CD4-positive, alpha-beta T cell treated with Interleukin-15 for 1 hour (primary cell): ENCODE measurements at regions not wholly inside any gene's neighbourhood (a gene's known extent, or its start where the extent isn't known, plus 50 kb on each side); places are given as distances from the start of the nearest gene placed in this dataset.
"Not testable (repeated sequence)": the region's sequence is repeated elsewhere in the genome, so short reads cannot be mapped to it uniquely, and the experiment has no call there.

Experiments
- DNase-seq: peaks from one replicate; pipeline ENCODE4 v3.0.0-alpha.2; 2020

GRCh38 chr1:60637651-60638050, 444.7 kb upstream of the NFIA start:
- DNase-seq = no peak

DNA sequence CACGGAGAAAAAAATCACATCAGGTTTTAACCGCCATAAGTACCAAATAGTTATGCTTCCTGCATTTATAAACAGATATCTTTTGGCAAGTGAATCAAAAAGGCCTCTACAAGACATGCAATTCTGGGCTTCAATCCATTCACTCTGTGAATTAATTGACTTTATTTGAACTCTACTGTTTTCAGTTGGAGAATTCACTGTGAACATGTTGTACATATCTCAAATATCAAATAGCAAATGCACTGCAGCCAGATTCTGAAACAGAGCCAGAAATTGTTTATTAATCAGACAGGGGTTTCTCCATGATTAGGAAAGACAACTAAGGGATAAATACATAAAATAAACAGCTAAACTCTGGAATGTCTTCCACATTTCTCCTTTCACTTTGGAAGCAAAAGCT, 445.4 kb upstream of the NFIA start:
- no peak for DNase-seq

DNA sequence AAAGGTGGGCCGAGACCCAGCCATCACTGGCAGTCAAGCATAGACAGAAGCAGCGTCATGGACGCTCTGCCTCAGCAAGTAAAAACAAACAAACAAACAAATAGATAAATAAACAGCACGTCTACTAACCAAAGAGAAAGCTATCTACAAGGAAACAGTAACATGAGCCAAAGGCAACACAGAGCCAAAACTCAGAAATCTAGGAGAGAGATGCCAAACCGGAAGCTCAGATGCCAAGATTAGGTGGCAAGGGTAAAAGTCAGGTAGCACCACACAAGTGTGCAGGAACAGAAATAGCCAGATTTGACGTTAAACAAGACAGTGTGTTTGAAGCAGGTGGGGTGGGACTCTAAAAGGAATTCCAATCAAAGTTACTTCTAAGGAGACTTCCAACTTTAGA, 448.3 kb upstream of the NFIA start:
- no peak for DNase-seq

DNA sequence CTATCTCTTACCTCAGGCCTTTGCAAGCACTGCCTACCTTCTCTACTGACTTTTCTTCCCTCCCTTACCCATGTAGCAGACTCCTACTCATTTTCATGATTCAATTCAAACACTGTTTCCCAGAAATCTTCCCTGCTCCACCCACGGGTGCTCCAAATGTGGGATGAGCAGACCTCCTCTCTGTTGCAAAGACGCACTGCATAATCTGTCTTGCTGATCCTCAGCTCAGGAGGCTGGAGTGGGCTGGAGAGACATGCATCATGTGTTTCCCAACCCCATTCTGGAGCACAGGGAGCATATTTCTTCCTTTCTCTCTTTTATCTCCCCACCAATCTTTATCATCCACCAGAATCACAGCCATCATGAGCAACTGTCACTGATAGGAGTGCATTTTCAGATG, 459.9 kb upstream of the NFIA start:
- no peak for DNase-seq

GRCh38 chr1:60621368-60621851, 461.0 kb upstream of the NFIA start:
- DNase-seq = no peak

GRCh38 chr1:60620087-60620486, 462.3 kb upstream of the NFIA start:
- DNase-seq = no peak

GRCh38 chr1:60619581-60619980, 462.8 kb upstream of the NFIA start:
- no peak for DNase-seq

GRCh38 chr1:60615666-60616065, 466.7 kb upstream of the NFIA start:
- DNase-seq = no peak

DNA sequence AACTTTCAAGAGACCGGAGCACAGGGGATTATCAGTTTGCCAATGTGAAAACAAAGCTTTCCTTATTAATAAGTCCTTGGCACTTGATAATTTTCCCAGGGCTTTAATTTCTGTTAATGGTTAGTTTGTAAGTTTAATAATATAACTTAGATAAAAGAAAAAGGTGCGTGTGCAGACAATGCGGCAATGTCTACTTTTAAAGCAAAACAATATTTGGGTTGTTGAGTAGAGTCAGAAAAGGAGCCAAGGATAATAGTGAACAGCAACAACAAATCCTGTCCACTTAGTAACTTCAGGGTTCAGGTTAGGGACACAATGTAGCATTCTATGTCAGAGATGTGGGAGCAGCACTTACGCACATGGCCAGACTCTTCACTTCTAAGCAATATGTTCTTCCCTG, 469.6 kb upstream of the NFIA start:
- no peak for DNase-seq

DNA sequence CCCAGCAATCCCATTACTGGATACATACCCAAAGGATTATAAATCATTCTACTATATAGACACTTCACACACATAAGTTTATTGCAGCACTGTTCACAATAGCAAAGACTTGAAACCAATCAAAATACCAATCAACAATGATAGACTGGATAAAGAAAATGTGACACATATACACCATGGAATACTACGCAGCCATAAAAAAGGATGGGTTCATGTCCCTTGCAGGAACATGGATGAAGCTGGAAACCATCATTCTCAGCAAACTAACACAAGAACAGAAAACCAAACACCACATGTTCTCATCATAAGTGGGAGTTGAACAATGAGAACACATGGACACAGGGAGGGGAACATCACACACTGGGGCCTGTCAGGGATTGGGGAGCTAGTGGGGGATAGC, 475.4 kb upstream of the NFIA start:
- not testable (repeated sequence) for DNase-seq

- no peak for DNase-seq
Observed at GRCh38 chr1:60600532-60600931, 481.8 kb upstream of the NFIA start.

GRCh38 chr1:60599574-60599973, 482.8 kb upstream of the NFIA start:
- DNase-seq = no peak

- no peak for DNase-seq
Observed at GRCh38 chr1:60598041-60598910, 484.1 kb upstream of the NFIA start.

DNA sequence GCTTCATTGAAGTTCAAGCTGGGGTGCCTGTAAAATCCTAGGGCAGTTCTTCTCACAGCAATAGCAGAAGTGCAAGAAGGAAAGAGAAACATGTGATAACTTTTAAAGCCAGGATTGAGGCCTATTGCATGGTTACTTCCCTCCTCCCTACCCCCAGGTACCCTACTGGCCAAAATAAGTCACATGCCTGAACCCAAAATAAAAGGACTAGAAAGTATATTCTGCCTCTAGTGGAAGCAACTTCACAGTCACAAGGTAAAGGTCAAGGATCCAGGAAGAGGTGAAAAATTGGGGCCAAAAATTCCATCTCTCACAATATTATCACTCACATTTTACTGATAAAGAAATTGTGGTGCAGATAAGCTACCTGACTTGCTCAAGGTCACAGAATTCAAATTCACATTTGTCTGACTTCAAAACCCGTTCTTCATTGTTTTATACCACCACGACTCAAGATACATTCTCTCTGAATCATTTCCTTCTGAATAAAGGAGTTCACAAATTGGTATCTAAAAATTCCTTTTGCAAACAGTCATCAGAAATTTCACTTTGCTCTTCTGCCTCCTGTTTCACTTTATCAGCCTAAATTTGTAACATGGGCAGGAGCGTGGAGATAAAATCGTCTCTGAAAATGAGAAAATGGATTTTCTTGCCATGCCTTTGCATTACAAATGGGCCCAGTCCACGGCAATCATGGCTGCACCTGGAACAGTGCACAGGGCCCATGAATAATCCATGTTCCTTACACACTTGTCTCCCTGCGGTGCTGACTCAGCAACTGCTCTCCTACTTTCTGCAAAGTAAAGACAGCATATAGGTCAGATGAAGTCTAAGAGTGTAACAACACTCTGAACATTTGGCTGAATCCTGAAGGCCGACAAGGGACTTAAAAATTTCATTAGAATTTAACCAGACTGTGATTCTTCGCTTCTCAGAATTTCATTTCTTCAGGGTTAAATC, 485.3 kb upstream of the NFIA start:
- no peak for DNase-seq

GRCh38 chr1:60591583-60591982, 490.8 kb upstream of the NFIA start:
- no peak for DNase-seq

- no peak for DNase-seq
Observed at GRCh38 chr1:60589916-60590315, 492.4 kb upstream of the NFIA start.

- DNase-seq = no peak
Observed at GRCh38 chr1:60589046-60589748, 493.2 kb upstream of the NFIA start.

DNA sequence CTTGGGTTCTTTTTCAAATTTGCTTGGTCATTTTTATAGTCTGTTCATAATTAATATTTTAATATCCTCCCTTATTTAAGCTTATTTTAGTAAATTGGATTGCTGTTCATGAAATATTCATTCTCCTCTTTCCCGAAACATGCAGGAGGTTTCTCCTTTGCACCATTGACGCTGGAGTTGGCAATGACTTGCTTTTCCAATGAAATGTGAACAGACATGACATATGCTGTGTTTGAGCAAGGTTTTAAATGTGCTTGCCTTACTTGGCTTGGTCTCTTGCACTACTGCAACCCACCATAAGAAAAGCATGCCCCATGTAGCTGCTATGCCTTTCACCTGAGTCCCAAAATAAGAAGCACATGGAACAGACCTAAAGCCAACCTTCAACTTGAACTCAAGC, 498.0 kb upstream of the NFIA start:
- no peak for DNase-seq

DNA sequence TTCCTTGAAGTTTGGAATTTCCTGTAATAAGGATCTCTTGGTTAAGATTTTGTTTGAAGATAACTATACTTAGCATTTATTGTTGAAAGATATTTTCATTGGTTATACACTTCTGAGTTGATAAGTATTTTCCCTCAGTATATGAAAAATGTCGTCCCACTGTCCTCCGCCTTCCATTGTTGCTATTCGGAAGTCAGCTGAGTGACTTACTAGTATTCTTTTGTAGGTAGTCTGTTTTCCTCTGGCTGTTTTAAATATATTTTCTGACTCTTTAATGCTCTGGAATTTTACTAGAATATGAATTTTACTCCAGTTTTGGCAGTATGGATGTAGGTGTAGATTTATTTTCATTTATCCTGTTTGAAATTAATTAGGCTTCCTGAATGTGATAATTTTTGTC, 498.7 kb upstream of the NFIA start:
- DNase-seq = no peak

GRCh38 chr1:60581455-60582220, 500.7 kb upstream of the NFIA start:
- DNase-seq = no peak

GRCh38 chr1:60577029-60577428, 503.5 kb upstream of the C1orf87 start:
- DNase-seq = no peak

- DNase-seq = no peak
Observed at GRCh38 chr1:60575326-60575977, 501.9 kb upstream of the C1orf87 start.
